Aorta (tissue), 2 donors: ENCODE measurements at regions not wholly inside any gene's neighbourhood (a gene's known extent, or its start where the extent isn't known, plus 50 kb on each side); places are given as distances from the start of the nearest gene placed in this dataset.

Experiments used
- microRNA-seq, 2 donors: library from miRNA; unstranded; fragments of <30 nt; microRNA quantifications; one replicate each; pipeline ENCODE4 v1.2.0, GENCODE V29; 2020
- donor health status: DM: no; HTN: no; CAD: no.
- donor health status: DM: yes; HTN: yes; CAD: no.

Small RNA genes in the stretch of these regions (microRNA-seq; reads per million reads assigned to microRNA genes)
- gene MIR1972-2: 0 reads per million in 2 donors
